HS-5 (cell line): ENCODE measurements at regions not wholly inside any gene's neighbourhood (a gene's known extent, or its start where the extent isn't known, plus 50 kb on each side); places are given as distances from the start of the nearest gene placed in this dataset.

Source experiments
- DNase-seq: peaks from one replicate; pipeline ENCODE4 v3.0.0-alpha.2; 2012; ENCODE audit warnings: low read depth

GRCh38 chr9:17894501-17895160, 315.8 kb downstream of the SH3GL2 start:
- no peak for DNase-seq

- no peak for DNase-seq
Measured at GRCh38 chr9:17900606-17901005, 321.7 kb downstream of the SH3GL2 start.

DNA sequence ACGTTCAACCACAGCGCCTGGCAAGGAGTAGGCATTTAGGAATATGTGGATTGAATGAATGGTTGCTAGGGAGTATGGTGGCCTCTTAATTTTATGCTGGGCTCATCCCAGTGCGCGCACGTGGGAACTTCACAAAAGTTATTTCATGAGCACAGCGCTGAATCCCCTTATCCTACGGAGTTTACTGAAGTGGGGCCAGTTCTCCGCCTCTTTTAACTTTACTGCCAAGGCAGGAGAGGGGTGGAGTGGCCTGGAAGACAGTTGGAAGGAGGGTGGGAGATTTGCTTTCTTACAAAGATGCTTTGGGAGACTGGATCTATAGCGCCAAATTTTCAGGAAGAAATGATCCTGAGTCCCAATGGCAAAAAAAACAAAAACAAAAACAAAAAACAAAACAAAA, 326.5 kb downstream of the SH3GL2 start:
- DNase-seq: no peak

DNA sequence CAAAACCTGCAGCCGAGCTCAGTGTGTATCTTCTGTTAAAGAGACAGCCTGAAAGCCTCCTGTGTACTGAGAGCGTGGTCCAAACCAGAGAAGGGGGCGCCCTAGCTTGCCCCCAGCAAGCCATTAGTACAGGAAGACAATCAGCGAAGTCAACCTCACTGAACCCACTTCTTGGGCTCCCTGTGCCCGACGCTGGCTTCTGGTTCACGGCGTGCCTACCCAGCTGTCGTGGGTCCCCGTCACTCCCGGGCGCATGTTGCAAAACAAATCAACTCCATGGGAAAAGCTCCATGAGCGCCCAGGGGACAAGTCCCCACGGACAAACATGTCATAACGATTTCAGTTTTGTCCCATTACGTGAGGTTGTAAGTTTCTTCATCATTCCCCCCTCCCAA, 326.9 kb downstream of the SH3GL2 start:
- DNase-seq: no peak

- no peak for DNase-seq
Measured at GRCh38 chr9:17906176-17906840, 327.4 kb downstream of the SH3GL2 start.

GRCh38 chr9:17906841-17907778, 328.2 kb downstream of the SH3GL2 start:
- no peak for DNase-seq

DNA sequence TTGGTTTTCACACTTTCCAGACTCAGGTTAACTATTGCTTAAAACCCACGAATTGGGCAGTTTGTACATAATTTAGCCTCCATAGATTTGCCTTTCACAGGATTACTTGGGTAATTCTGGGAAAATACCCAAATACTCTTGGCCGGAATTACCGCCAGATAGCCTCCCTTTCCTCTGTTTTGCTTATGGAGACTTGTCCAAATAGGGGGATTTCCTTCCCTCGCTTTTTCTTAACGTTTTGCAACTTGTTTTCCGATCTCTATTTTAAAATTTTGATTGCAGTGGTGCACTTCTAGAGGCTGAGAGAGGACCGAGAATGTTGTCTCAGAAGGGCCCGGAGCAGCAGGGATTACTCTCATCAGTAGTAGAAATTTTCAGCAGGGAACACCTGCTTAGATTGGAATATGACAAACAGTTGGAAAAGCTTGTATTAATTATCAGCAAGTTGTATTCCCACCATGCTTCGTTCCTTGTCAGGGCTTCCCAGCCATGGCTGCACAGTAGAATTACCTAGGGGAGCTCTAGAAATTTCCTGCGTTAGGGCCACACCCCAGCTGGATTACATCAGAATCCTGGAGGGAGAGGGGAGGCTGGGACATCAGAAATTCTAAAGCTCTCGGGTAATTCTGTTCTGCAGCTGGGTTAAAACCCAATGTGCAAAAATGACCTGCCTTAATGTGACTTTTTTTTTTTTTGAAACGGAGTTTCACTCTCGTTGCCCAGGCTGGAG, 329.1 kb downstream of the SH3GL2 start:
- DNase-seq: no peak

- DNase-seq: no peak
Measured at GRCh38 chr9:17926246-17926645, 347.4 kb downstream of the SH3GL2 start.

DNA sequence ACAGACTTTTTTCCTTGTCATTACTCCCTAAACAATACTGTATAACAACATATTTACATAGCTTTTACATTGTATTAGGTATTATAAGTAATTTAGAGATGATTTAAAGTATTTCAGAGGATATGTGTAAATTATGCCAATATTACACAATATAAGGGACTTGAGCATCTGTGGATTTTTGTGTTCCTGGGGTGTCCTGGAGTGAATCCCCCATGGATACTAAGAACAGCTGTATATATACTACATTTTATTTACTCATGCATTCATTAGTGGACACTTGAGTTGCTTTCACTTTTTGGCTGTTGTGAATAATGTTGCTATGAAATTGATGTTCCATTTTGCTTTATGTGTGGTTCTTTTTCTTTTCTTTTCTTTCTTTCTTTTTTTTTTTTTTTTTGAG, 348.8 kb downstream of the SH3GL2 start:
- DNase-seq: no peak

GRCh38 chr9:17928228-17928627, 349.4 kb downstream of the SH3GL2 start:
- DNase-seq: no peak

DNA sequence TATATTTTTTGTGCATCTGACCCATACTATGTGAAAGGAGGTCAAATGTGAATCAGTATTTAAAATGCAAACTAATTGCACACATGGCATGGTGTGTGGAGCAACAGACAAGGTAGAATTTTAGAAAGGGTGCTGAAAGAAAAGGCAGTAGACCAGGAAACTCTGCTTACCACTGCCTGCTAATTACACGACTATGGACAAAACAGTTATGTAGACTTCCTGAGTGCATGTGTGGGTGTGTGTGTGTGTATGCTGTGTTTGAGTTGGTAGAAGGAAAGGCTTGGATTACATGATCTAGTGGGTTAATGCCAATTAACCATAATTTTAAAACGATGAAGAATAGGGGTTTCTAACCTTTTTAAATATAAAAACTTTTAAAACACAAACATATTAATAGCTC, 349.9 kb downstream of the SH3GL2 start:
- DNase-seq: no peak

DNA sequence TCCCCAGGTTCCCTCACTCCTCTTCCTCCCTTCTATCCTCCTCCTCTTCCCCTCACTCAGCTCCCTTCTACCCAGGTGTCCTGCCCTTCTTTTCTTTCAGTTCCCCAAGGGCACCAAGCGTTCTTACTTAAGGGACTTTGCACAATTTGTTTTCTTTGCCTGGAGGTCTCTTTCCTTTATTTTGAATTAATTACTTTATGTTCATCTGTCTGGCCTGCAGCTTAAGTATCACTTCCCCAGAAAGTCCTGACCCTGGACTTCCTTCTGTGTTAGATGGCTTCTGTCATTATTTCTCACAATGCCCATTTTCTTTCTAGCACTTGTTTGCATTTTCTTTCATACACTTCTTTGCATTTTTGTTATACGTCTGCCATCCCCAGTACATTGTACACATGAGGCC, 350.6 kb downstream of the SH3GL2 start:
- DNase-seq: no peak

DNA sequence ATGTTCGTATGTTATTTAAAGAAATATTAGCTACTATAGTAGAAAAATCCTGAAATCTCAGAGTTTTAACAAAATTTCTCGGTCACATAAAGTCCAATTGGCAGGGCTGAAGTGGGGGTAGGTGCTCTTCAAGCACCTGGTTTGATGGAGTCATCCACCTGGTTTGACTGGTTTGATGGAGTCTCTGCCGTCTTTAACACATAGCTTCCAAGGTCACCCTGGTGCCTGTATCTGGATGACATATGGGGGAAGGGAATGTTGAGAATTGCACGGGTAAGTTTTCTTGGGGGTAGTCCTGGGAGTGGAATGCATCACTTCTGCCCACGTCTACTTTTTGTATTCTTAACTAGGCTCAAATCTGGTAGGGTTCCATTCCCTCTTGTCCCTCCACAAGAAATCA, 351.2 kb downstream of the SH3GL2 start:
- DNase-seq: no peak

GRCh38 chr9:17936365-17936764, 357.5 kb downstream of the SH3GL2 start:
- DNase-seq: no peak

DNA sequence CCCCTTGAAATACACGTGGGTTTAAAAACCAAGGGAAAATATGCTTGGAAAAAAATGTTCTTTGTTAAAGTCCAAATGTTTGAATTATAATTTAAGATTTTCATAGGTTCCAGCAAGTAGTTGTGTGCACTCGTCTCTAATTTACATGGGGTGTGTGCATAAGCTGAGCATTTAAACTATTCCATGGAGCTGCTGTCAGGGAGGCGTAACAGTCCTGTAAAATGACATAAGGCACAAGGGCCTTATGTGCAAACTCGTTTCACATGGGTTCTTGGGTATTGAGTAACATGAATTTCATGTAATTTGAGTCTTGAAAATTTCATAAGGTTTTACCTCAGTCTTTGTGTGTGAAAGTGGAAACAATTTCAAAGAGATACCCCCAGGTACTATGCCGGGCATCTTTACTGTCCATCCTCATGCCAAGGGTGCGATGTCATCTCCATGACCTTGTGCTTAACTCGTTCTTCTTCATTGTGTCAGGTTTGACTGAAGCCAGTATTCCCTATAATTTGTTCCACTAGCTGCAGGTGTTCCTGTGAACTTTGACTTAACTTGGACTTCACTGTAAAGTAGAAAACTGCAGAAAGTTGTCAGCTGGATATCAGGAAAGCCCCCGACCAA, 359.3 kb downstream of the SH3GL2 start:
- DNase-seq: no peak

DNA sequence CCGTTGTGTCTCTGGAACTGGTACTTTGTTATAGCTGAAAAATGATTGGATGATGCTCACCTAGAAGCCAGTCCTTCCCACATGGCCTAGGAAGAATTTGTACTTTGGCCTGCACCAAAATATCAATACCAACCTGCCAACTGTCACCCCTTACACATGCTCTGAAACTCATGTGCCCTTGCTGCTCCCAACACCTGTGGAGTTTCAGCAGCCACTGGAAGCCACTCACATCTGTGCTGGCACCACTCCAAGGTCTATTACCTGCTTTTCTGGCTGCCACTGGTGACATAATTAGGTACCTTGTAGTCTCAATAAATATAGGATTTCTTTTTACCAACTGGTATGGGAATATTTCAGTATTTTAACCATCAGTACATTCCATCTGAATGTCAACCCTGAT, 363.6 kb downstream of the SH3GL2 start:
- DNase-seq: no peak

DNA sequence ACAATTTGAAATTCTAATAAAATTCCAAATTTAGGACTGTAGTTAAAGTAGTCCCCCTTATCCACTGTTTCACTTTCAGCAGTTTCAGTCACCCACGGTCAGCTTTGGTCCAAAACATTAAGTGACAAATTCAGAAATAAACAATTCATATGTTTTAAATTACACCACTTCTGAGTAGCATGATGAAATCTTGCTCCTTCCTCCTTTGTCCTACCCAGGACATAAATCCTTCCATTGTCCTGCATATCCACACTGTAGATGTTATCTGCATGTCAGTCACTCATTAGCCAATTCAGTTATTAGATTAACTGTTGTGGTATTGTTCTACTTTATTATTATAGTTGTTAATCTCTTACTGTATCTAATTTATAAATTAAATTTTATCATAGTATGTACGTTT, 376.5 kb downstream of the SH3GL2 start:
- DNase-seq: no peak

- DNase-seq: no peak
Measured at GRCh38 chr9:17958363-17958762, 379.5 kb downstream of the SH3GL2 start.

GRCh38 chr9:17962747-17963146, 383.9 kb downstream of the SH3GL2 start:
- DNase-seq: no peak

GRCh38 chr9:17963498-17963897, 384.6 kb downstream of the SH3GL2 start:
- no peak for DNase-seq

GRCh38 chr9:17967731-17968130, 388.9 kb downstream of the SH3GL2 start:
- DNase-seq: no peak

DNA sequence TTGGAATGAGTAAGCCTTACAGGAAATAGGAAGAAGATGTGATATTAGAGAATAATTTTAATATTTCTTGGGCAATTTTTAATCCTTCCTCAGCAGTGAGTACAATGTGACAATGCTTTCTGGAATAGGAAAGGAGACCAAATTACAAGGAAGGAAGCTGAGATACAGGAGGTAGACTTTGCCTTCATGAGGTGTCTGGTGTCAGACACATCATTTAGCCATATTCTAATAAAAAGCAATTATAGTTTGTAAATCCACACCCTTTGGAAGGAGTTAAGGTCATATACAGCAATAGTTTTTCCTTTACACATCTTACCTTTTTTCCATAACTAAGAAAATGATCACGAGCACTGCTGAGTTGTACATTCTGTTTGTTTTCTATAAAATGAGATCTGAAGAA, 390.4 kb downstream of the SH3GL2 start:
- DNase-seq: no peak
